ENCODE measurements at regions not wholly inside any gene's neighbourhood (a gene's known extent, or its start where the extent isn't known, plus 50 kb on each side); places are given as distances from the start of the nearest gene placed in this dataset.
A peak's percentile ranks its signal among the peaks of the same experiment; 100 is the strongest.
"Not testable (repeated sequence)": the region's sequence is repeated elsewhere in the genome, so short reads cannot be mapped to it uniquely, and the experiment has no call there.

DNA sequence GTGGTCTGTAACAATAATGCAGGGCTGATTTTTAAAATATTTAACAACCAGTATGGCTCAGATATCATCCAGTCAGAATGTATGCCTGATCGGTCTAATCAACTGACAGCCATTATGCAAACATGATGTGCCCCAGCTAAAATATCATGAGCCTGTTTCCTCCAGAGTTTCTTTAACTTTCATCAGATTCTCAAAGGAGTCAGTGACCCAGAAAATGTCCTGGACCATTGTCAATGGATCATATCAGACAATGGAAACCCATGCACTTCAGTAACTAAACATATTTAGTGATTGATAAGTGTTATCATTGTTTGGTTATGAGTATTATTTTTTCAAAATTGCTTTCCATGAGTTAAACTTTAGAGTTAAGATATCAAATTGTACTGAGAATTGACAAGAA is 173.5 kb downstream of the LMBRD1 start:
- DNase-seq (ENCODE audit: low read depth in 2 of 2): no peak

- DNase-seq (ENCODE audit: low read depth in 2 of 2): no peak
Measured at GRCh38 chr6:69622924-69623323, 173.9 kb downstream of the LMBRD1 start.

- no peak for DNase-seq (ENCODE audit: low read depth in 2 of 2)
Measured at GRCh38 chr6:69622230-69622629, 174.6 kb downstream of the LMBRD1 start.

- no peak for DNase-seq (ENCODE audit: low read depth in 2 of 2)
Measured at GRCh38 chr6:69617163-69617562, 179.6 kb downstream of the LMBRD1 start.

- DNase-seq (ENCODE audit: low read depth in 2 of 2): no peak
Measured at GRCh38 chr6:69609836-69610472, 186.9 kb downstream of the LMBRD1 start.

GRCh38 chr6:69601132-69601531 is 195.7 kb downstream of the LMBRD1 start:
- no peak for DNase-seq (ENCODE audit: low read depth in 2 of 2)

- DNase-seq (ENCODE audit: low read depth in 2 of 2): no peak
Measured at GRCh38 chr6:69594405-69594804, 202.4 kb downstream of the LMBRD1 start.

- DNase-seq (ENCODE audit: low read depth in 2 of 2): no peak
Measured at GRCh38 chr6:69593706-69594105, 203.1 kb downstream of the LMBRD1 start.

GRCh38 chr6:69589626-69590025 is 207.2 kb downstream of the LMBRD1 start:
- DNase-seq (ENCODE audit: low read depth in 2 of 2): no peak

- DNase-seq (ENCODE audit: low read depth in 2 of 2): peak; percentile 23 to 30
Measured at GRCh38 chr6:69584913-69585729, 211.7 kb downstream of the LMBRD1 start.

DNA sequence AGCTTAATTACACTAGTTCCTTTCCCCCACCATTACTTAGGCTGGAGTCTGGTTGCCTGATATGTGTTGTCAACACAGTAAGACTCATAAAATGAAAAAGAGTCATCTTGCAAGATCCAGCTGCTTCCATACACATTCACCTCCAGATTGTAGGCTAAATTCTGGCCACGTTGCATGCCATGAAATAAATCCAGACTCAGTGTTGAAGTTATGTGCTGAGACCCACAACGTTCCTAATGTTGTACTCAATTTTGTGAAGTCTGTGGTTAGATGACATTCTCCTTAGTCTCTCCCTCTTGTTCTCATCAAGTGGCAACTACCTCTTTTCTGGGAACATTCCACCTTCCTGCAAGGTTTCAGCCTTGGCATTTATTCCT is 212.3 kb downstream of the LMBRD1 start:
- peak; percentile 74 to 75 for DNase-seq (ENCODE audit: low read depth in 2 of 2)

- no peak for DNase-seq (ENCODE audit: low read depth in 2 of 2)
Measured at GRCh38 chr6:69581581-69581980, 215.2 kb downstream of the LMBRD1 start.

DNA sequence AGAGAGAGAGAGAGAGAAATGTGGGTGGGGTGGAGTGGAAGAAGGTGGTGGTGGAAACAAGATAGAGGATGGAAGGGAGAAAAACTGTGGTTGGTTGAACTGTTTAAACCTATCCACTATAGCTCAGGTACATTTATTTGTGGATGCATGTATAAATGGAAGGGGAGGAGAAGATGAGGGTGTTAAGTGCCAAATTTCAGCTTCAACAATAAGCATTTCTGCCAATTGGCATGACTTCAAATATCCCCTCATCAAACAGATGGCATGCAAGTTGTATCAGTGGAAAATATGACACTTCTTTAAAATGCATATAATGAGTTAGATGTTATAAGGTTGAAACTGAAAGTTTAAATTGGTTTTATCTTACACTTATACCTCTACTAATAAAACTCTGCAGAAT is 216.1 kb downstream of the LMBRD1 start:
- DNase-seq (ENCODE audit: low read depth in 2 of 2): no peak

- DNase-seq (ENCODE audit: low read depth in 2 of 2): peak in 1 of 2 experiments; percentile 11
Measured at GRCh38 chr6:69578361-69578890, 218.4 kb downstream of the LMBRD1 start.

DNA sequence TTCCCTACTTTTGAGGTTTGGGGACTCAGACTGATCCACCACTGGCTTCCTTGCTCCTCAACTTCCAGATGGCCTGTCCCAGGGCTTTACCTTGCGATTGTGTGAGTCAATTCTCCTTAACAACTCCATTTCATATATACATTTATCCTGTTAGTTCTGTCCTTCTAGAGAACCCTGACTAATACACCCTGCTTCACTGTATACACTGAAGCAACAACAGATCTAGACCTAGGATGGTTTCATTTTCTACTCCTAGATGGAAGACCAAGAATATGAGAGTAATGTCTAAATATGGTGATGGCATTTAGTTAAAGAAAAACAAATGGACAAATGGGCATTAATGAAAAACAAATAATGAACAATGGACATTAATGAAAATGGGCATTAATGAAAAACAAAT is 225.6 kb downstream of the LMBRD1 start:
- DNase-seq (ENCODE audit: low read depth in 2 of 2): no peak

DNA sequence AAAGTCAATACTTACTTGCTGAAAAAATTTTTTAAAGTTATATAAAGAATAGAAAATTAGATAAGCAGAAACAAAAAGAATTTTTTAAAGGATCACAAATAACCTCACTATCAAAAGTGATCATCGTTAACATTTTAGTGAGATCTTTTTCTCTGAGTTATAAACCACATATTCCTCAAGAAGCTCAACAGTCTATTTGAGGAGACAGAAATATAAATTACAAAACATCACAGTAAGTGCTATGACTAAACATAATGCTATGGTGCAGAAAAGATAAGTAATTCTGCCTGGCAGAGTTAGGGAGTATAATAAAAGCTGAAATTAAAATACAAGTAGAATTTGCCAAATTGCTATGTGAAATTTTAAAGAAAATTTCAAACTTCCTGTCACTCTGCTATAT is 226.7 kb downstream of the LMBRD1 start:
- peak; percentile 19 to 20 for DNase-seq (ENCODE audit: low read depth in 2 of 2)

- not testable (repeated sequence) for DNase-seq (ENCODE audit: low read depth in 2 of 2)
Measured at GRCh38 chr6:69560597-69560996, 236.2 kb downstream of the LMBRD1 start.

DNA sequence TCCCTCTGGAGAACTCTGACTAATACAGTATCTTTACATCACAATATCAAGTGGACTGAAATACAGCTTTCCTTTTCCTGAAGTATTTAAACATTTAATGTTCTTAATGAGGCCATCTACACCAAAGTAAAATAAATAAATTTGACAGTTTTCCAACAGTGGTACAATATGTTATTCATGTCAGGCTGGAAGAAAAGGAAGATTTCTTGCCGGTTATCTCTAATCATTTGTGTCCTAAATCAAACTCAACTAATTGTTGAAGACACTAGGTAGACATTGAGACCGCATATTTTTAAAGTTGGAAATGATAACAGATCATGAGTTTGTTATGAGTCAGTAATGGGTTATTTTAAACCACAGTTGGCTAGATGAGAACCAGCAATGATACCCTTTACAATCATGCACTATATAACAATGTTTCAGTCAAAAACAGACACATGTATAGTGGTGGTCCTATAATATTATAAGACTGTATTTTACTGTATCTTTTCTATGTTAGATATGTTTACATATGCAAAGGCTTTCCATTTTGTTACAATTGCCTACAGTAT is 241.6 kb downstream of the LMBRD1 start:
- DNase-seq (ENCODE audit: low read depth in 2 of 2): no peak

- no peak for DNase-seq (ENCODE audit: low read depth in 2 of 2)
Measured at GRCh38 chr6:69542494-69542893, 254.3 kb downstream of the LMBRD1 start.

GRCh38 chr6:69527921-69528476 is 268.8 kb downstream of the LMBRD1 start:
- no peak for DNase-seq (ENCODE audit: low read depth in 2 of 2)

DNA sequence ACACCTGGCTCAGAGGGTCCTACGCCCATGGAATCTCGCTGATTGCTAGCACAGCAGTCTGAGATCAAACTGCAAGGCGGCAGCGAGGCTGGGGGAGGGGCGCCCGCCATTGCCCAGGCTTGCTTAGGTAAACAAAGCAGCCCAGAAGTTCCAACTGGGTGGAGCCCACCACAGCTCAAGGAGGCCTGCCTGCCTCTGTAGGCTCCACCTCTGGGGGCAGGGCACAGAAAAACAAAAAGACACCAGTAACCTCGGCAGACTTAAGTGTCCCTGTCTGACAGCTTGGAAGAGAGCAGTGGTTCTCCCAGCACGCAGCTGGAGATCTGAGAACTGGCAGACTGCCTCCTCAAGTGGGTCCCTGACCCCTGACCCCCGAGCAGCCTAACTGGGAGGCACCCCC is 281.3 kb downstream of the LMBRD1 start:
- not testable (repeated sequence) for DNase-seq (ENCODE audit: low read depth in 2 of 2)

DNA sequence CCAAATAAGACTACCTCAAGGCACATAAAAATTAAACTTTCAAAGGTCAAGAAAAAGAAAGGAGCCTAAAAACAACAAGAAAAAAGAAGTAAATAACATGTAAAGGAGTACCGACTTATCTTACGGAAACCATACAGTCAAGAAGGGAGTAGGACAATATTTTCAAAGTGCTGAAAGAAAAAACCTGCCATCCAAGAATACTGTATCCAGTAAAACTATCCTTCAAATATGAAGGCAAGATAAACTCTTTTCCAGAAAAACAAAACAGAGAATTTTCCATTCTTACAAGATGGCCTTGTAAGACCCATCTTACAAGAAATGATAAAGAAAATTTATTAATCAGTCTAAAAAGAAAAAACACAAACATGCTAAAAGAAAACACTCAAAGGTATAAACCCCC is 302.2 kb downstream of the LMBRD1 start:
- no peak for DNase-seq (ENCODE audit: low read depth in 2 of 2)

DNA sequence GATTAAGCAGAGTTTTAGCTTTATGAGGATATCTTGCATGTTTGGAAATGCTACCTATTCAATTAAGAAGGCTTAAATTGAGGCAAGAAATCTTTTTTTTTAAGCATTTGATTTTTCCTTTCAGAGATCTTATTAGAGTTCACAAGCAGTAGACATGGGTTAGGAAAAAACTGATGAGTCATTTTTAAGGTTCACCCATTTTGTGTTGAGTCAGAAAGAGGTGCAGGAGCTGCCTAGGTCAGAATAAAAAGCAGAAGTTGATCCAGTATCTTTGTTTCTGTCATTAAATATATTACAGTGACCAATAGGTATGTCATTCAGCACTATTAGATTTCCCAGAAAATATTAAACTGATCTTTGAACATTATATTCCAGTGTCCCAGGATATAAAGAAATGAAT is 306.8 kb downstream of the LMBRD1 start:
- DNase-seq (ENCODE audit: low read depth in 2 of 2): no peak
